Bronchial epithelial cell (primary cell): ENCODE measurements at regions not wholly inside any gene's neighbourhood (a gene's known extent, or its start where the extent isn't known, plus 50 kb on each side); places are given as distances from the start of the nearest gene placed in this dataset.

ENCODE experiments used
- DNase-seq: peaks from one replicate; pipeline ENCODE4 v3.0.0-alpha.2; 2010; ENCODE audit warnings: low read depth
- FAIRE-seq: peaks from 2 replicates; lab custom pipeline; 2011; peaks lifted over from hg19 to GRCh38; lab: Jason Lieb, UNC
- H3K27me3 ChIP-seq: 2 replicates; pipeline ENCODE4 v1.5.1; 2011; ENCODE audit warnings: low read length; ENCODE audit not compliant: control insufficient read depth, insufficient read depth
- H3K36me3 ChIP-seq: 2 replicates; pipeline ENCODE4 v1.5.1; 2011; ENCODE audit warnings: low read length; ENCODE audit not compliant: control insufficient read depth, insufficient read depth
- H3K4me3 ChIP-seq: 2 replicates; pipeline ENCODE4 v1.5.1; 2011; ENCODE audit warnings: mild to moderate bottlenecking, low read depth, low read length, control low read depth
- CTCF ChIP-seq: IDR thresholded peaks from 2 replicates; pipeline ENCODE4 v1.5.1; 2011; ENCODE audit warnings: mild to moderate bottlenecking, moderate library complexity, low read length, control low read depth, inconsistent platforms; ENCODE audit not compliant: insufficient read depth, severe bottlenecking

GRCh38 chr2:123906361-123906760, 118.7 kb upstream of the CNTNAP5 start:
- Histone ChIP-seq H3K36me3 (no peaks in the 10 kb centered on the region), H3K27me3 (no peaks in the 10 kb centered on the region), H3K4me3 (no peak overlapping the region)
- no peak for TF ChIP-seq CTCF
- DNase-seq (no peak), FAIRE-seq (no peak)

DNA sequence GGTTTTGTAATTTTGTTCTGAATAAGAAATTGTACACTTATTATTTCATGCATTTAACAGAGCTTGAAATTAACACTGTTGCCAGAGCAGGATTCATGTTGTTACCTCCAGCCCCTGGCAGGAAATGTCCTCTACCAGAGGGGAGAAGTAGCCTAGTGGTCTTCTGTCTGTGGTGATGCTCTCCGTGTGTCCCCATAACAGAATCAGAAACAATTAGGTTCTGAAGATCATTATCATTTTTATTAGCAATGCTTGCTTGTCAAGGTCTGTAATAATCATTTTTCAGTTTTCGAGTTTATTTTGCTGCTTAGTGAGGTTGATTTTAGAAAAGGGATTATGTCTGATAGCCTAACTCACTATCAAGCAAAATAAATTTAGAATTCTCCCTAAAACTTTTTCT, 116.6 kb upstream of the CNTNAP5 start:
- DNase-seq = no peak
- Histone ChIP-seq H3K4me3 (no peak overlapping the region), H3K36me3 (no peaks in the 10 kb centered on the region), H3K27me3 (no peaks in the 10 kb centered on the region)
- FAIRE-seq = no peak
- TF ChIP-seq CTCF = no peak

DNA sequence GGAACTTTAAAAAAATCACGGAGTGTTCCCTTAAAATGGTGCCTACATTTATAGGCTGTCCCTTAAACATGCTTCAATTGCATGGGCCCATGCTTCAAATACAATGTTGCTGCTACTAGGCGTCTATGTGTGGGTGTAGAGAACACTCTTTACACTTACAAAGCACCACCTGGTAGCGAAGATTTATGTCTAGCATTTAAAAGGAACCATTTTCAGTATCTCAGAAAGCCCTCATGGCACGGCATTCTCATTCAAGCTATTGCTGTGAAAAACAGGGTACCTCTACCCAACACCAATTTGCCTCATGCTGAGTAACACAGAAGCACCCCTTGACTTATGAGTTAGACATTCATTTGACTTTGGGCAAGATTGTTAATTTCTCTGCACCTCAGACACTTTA, 112.9 kb upstream of the CNTNAP5 start:
- no peaks in the 10 kb centered on the region for H3K27me3 ChIP-seq
- no peak for TF ChIP-seq CTCF
- H3K4me3 ChIP-seq = no peak overlapping the region
- DNase-seq = no peak
- no peaks in the 10 kb centered on the region for H3K36me3 ChIP-seq
- FAIRE-seq = no peak

GRCh38 chr2:123913143-123913735, 111.8 kb upstream of the CNTNAP5 start:
- no peak for DNase-seq

GRCh38 chr2:123915380-123915779, 109.7 kb upstream of the CNTNAP5 start:
- FAIRE-seq (no peak), DNase-seq (no peak)
- no peak overlapping the region for H3K4me3 ChIP-seq
- H3K27me3 ChIP-seq = no peaks in the 10 kb centered on the region
- no peaks in the 10 kb centered on the region for H3K36me3 ChIP-seq
- no peak for TF ChIP-seq CTCF

More at GRCh38 chr2:123913143-123913735, 111.8 kb upstream of the CNTNAP5 start:
- Histone ChIP-seq H3K36me3 (no peaks in the 10 kb centered on the region), H3K4me3 (no peak overlapping the region), H3K27me3 (no peaks in the 10 kb centered on the region)
- FAIRE-seq = no peak
- TF ChIP-seq CTCF = no peak

DNA sequence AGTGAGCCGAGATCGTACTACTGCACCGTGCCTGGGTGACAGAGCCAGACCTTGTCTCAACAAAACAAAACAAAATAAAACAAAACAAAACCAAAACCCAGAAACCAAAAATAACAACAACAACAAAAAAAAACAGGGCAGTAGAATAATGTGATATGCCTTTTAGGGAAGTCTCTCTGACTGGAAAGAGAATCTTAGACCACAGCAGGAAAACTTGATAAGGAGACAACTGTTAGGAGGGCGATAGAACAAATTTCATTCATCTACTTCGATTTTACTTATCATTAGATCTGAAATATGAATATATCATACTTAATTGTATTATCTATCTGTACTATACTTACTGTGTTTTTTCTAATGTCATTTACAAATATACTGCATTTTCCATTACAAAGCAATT, 109.0 kb upstream of the CNTNAP5 start:
- H3K27me3 ChIP-seq = no peaks in the 10 kb centered on the region
- no peak for DNase-seq
- H3K4me3 ChIP-seq = no peak overlapping the region
- TF ChIP-seq CTCF = no peak
- H3K36me3 ChIP-seq = no peaks in the 10 kb centered on the region
- FAIRE-seq = no peak
